HG03439 (cell line): ENCODE measurements at regions not wholly inside any gene's neighbourhood (a gene's known extent, or its start where the extent isn't known, plus 50 kb on each side); places are given as distances from the start of the nearest gene placed in this dataset.
"Not testable (repeated sequence)": the region's sequence is repeated elsewhere in the genome, so short reads cannot be mapped to it uniquely, and the experiment has no call there.

Experiments
- ATAC-seq: cut with Tn5 transposase; IDR thresholded peaks from one replicate; pipeline ENCODE4 v1.9.1; 2021; ENCODE audit warnings: mild to moderate bottlenecking, moderate library complexity; ENCODE audit not compliant: unreplicated experiment

- no peak for ATAC-seq
Measured at GRCh38 chr21:28489821-28490350, 502.8 kb downstream of the LTN1 start.

- no peak for ATAC-seq
Measured at GRCh38 chr21:28489162-28489561, 503.5 kb downstream of the LTN1 start.

GRCh38 chr21:28487455-28488070 is 505.1 kb downstream of the LTN1 start:
- ATAC-seq = no peak

GRCh38 chr21:28485301-28486022 is 507.2 kb downstream of the LTN1 start:
- no peak for ATAC-seq

GRCh38 chr21:28483301-28484035 is 509.2 kb downstream of the LTN1 start:
- no peak for ATAC-seq

GRCh38 chr21:28482657-28483056 is 510.0 kb downstream of the LTN1 start:
- ATAC-seq = no peak

- peak; percentile 51 for ATAC-seq
Measured at GRCh38 chr21:28480470-28480869, 512.2 kb downstream of the LTN1 start.

- ATAC-seq = no peak
Measured at GRCh38 chr21:28473530-28474220, 519.0 kb downstream of the LTN1 start.

- ATAC-seq = not testable (repeated sequence)
Measured at GRCh38 chr21:28472543-28472942, 520.1 kb downstream of the LTN1 start.

- no peak for ATAC-seq
Measured at GRCh38 chr21:28464988-28465387, 527.7 kb downstream of the LTN1 start.

GRCh38 chr21:28464095-28464494 is 528.6 kb downstream of the LTN1 start:
- ATAC-seq = no peak

- ATAC-seq = no peak
Measured at GRCh38 chr21:28459193-28459592, 533.5 kb downstream of the LTN1 start.

GRCh38 chr21:28458446-28458845 is 534.2 kb downstream of the LTN1 start:
- ATAC-seq = no peak

GRCh38 chr21:28455253-28455600 is 537.5 kb downstream of the LTN1 start:
- no peak for ATAC-seq

- no peak for ATAC-seq
Measured at GRCh38 chr21:28454564-28455252, 538.0 kb downstream of the LTN1 start.

GRCh38 chr21:28447462-28447861 is 545.2 kb downstream of the LTN1 start:
- no peak for ATAC-seq

- no peak for ATAC-seq
Measured at GRCh38 chr21:28445141-28445830, 547.4 kb downstream of the LTN1 start.

GRCh38 chr21:28444557-28444956 is 548.1 kb downstream of the LTN1 start:
- ATAC-seq = no peak

- ATAC-seq = no peak
Measured at GRCh38 chr21:28444111-28444510, 548.6 kb downstream of the LTN1 start.

- no peak for ATAC-seq
Measured at GRCh38 chr21:28442624-28443023, 550.1 kb downstream of the LTN1 start.
